Tibial nerve (tissue), 4 donors: ENCODE measurements at regions not wholly inside any gene's neighbourhood (a gene's known extent, or its start where the extent isn't known, plus 50 kb on each side); places are given as distances from the start of the nearest gene placed in this dataset.

ENCODE experiments used
- DNase-seq, 2 donors: peaks; one replicate each; pipeline ENCODE4 v3.0.0-alpha.2; 2019; ENCODE audit warnings: low spot score in 2 of 2
- H3K27ac ChIP-seq, 4 donors: fragments of 200-600 bp; sonication (generic) in 3 of 4; one replicate each; pipeline ENCODE4 v1.5.1; 2017 to 2019; ENCODE audit warnings: mild to moderate bottlenecking in 1 of 4
- H3K27me3 ChIP-seq, 2 donors: fragments of 200-600 bp; sonication (generic) in 1 of 2; one replicate each; pipeline versions ENCODE4 v1.5.1 to v1.6.0; 2017 to 2019
- H3K36me3 ChIP-seq, 3 donors: fragments of 200-600 bp; sonication (generic); one replicate each; pipeline ENCODE4 v1.5.1; 2018 to 2019
- H3K4me1 ChIP-seq, 4 donors: fragments of 200-600 bp; sonication (generic) in 3 of 4; one replicate each; pipeline ENCODE4 v1.5.1; 2017 to 2019
- H3K4me3 ChIP-seq, 4 donors: fragments of 200-600 bp; sonication (generic) in 3 of 4; one replicate each; pipeline ENCODE4 v1.5.1; 2017 to 2019; ENCODE audit warnings: mild to moderate bottlenecking in 1 of 4, moderate library complexity in 1 of 4
- H3K9me3 ChIP-seq, 4 donors: fragments of 200-600 bp; sonication (generic) in 3 of 4; one replicate each; pipeline ENCODE4 v1.5.1; 2017 to 2019
- CTCF ChIP-seq, 5 experiments: fragments of 200-600 bp in 3 of 5; fragments of 450-650 bp in 2 of 5; sonication (generic) in 3 of 5; IDR thresholded peaks; one replicate each; pipeline ENCODE4 v1.5.1; 2016 to 2019; ENCODE audit warnings: antibody characterized with exemption in 5 of 5, mild to moderate bottlenecking in 3 of 5, moderate library complexity in 2 of 5
- EP300 ChIP-seq, 2 donors: sonication (generic); formaldehyde crosslinking; IDR thresholded peaks; one replicate each; pipeline ENCODE4 v1.6.1; 2017; ENCODE audit warnings: antibody characterized with exemption in 2 of 2, mild to moderate bottlenecking in 1 of 2
- POLR2A ChIP-seq, 2 donors: fragments of 450-650 bp; IDR thresholded peaks; one replicate each; pipeline ENCODE4 v1.6.1; 2017; ENCODE audit warnings: antibody characterized with exemption in 2 of 2, mild to moderate bottlenecking in 2 of 2, moderate library complexity in 2 of 2
- WGBS, 2 donors: methylation state at CpG; one replicate each; pipeline ENCODE4 v1.1.5; 2018; 5-methylcytosine and 5-hydroxymethylcytosine counted together

GRCh38 chr7:63040336-63040735 lies 958.3 kb upstream of the ZNF722 start:
- DNase-seq = no peak
- H3K9me3 ChIP-seq = peaks cover 0 to 72% (median 0%) of the 10 kb centered on the region in 4 donors
- no peaks in the 10 kb centered on the region for H3K27me3 ChIP-seq
- TF ChIP-seq CTCF (IDR thresholded peaks at IDR 0.05) (no peak), EP300 (IDR thresholded peaks at IDR 0.05) (no peak), POLR2A (IDR thresholded peaks at IDR 0.05) (no peak)
- no peaks in the 10 kb centered on the region for H3K4me1 ChIP-seq
- no peak overlapping the region for H3K4me3 ChIP-seq
- H3K36me3 ChIP-seq = no peaks in the 10 kb centered on the region
- no peak overlapping the region for H3K27ac ChIP-seq
- WGBS, 2 donors = 78 to 79% methylated on average over 12 of the region's 12 CpGs

- no peaks in the 10 kb centered on the region for H3K27me3 ChIP-seq
- no peak overlapping the region for H3K27ac ChIP-seq
- H3K4me3 ChIP-seq = no peak overlapping the region
- no peak for DNase-seq
- H3K4me1 ChIP-seq = no peaks in the 10 kb centered on the region
- 80 to 81% methylated on average over 9 to 10 of the region's 12 CpGs for WGBS, 2 donors
- no peaks in the 10 kb centered on the region for H3K36me3 ChIP-seq
- H3K9me3 ChIP-seq = peaks cover 0 to 68% (median 0%) of the 10 kb centered on the region in 4 donors
- TF ChIP-seq CTCF (IDR thresholded peaks at IDR 0.05) (no peak), EP300 (IDR thresholded peaks at IDR 0.05) (no peak), POLR2A (IDR thresholded peaks at IDR 0.05) (no peak)
Observed at GRCh38 chr7:63040966-63041610, 957.6 kb upstream of the ZNF722 start.

- H3K9me3 ChIP-seq = peaks cover 0 to 69% (median 0%) of the 10 kb centered on the region in 4 donors
- no peak for DNase-seq
- 86 to 100% methylated on average over 3 of the region's 3 CpGs for WGBS, 2 donors
- no peaks in the 10 kb centered on the region for H3K36me3 ChIP-seq
- no peaks in the 10 kb centered on the region for H3K27me3 ChIP-seq
- H3K4me1 ChIP-seq = no peaks in the 10 kb centered on the region
- H3K4me3 ChIP-seq = no peak overlapping the region
- no peak overlapping the region for H3K27ac ChIP-seq
- TF ChIP-seq CTCF (IDR thresholded peaks at IDR 0.05) (no peak), EP300 (IDR thresholded peaks at IDR 0.05) (no peak), POLR2A (IDR thresholded peaks at IDR 0.05) (no peak)
Observed at GRCh38 chr7:63041786-63042185, 956.9 kb upstream of the ZNF722 start.

GRCh38 chr7:63042730-63043511 lies 955.7 kb upstream of the ZNF722 start:
- WGBS, 2 donors = 62 to 65% methylated on average over 10 of the region's 10 CpGs
- Histone ChIP-seq H3K27ac (no peak overlapping the region), H3K4me1 (no peaks in the 10 kb centered on the region), H3K9me3 (peaks cover 0 to 61% (median 0%) of the 10 kb centered on the region in 4 donors), H3K27me3 (no peaks in the 10 kb centered on the region), H3K4me3 (no peak overlapping the region), H3K36me3 (no peaks in the 10 kb centered on the region)
- TF ChIP-seq EP300 (IDR thresholded peaks at IDR 0.05) = no peak
- no peak for TF ChIP-seq POLR2A (IDR thresholded peaks at IDR 0.05)
- no peak for TF ChIP-seq CTCF (IDR thresholded peaks at IDR 0.05)
- DNase-seq = no peak
